ENCODE measurements at regions not wholly inside any gene's neighbourhood (a gene's known extent, or its start where the extent isn't known, plus 50 kb on each side); places are given as distances from the start of the nearest gene placed in this dataset.
"Not testable (repeated sequence)": the region's sequence is repeated elsewhere in the genome, so short reads cannot be mapped to it uniquely, and the experiment has no call there.

- Histone ChIP-seq H3K23ac (ENCODE audit: low read length in 2 of 2) (no peak overlapping the region), H2BK5ac (ENCODE audit: low read depth, low read length, poor library complexity, severe bottlenecking) (no peak overlapping the region), H3K79me1 (replicated peaks; ENCODE audit: low read length, poor library complexity, severe bottlenecking) (no peaks in the 10 kb centered on the region), H3K18ac (ENCODE audit: low read depth in 1 of 2, low read length in 2 of 2) (no peak overlapping the region), H2AK5ac (ENCODE audit: low read length, severe bottlenecking) (no peak overlapping the region), H3K9me3 (ENCODE audit: control insufficient read depth, low read length) (no peaks in the 10 kb centered on the region), H4K91ac (ENCODE audit: low read length) (no peak overlapping the region), H3K27ac (ENCODE audit: low read length, poor library complexity, severe bottlenecking) (no peak overlapping the region), H2AFZ (ENCODE audit: low read depth, low read length) (no peak overlapping the region), H4K8ac (ENCODE audit: low read length) (no peak overlapping the region), H2BK120ac (ENCODE audit: low read depth, low read length) (no peak overlapping the region), H3K4me3 (ENCODE audit: insufficient read depth in 1 of 2, low read depth in 1 of 2, low read length in 2 of 2) (no peak overlapping the region), H3K27me3 (ENCODE audit: control insufficient read depth in 1 of 2, insufficient read depth in 1 of 2, low read length in 2 of 2) (no peaks in the 10 kb centered on the region), H3K9ac (ENCODE audit: low read length) (no peak overlapping the region), H2BK12ac (ENCODE audit: low read length in 2 of 2) (no peak overlapping the region), H3K4ac (ENCODE audit: low read depth in 1 of 2, low read length in 2 of 2) (no peak overlapping the region), H2BK15ac (ENCODE audit: low read depth, poor library complexity, severe bottlenecking) (no peak overlapping the region), H3K36me3 (ENCODE audit: control insufficient read depth in 1 of 2, insufficient read depth in 2 of 2, low read depth in 1 of 2, low read length in 2 of 2) (no peaks in the 10 kb centered on the region), H3K14ac (ENCODE audit: low read length in 2 of 2) (no peak overlapping the region), H3K4me2 (ENCODE audit: low read length, poor library complexity, severe bottlenecking) (no peak overlapping the region), H3K4me1 (ENCODE audit: control insufficient read depth, insufficient read depth, low read depth, low read length) (no peaks in the 10 kb centered on the region)
- DNase-seq = peak; percentile 32
- no CpG with 5 or more reads among the region's 3 CpGs for WGBS
Observed at GRCh38 chrX:95764972-95765451, 919.6 kb upstream of the DIAPH2 start.

- H3K23ac ChIP-seq (ENCODE audit: low read length in 2 of 2); H3K18ac ChIP-seq (ENCODE audit: low read depth in 1 of 2, low read length in 2 of 2); H2BK120ac ChIP-seq (ENCODE audit: low read depth, low read length); H3K36me3 ChIP-seq (ENCODE audit: control insufficient read depth in 1 of 2, insufficient read depth in 2 of 2, low read depth in 1 of 2, low read length in 2 of 2); H3K14ac ChIP-seq (ENCODE audit: low read length in 2 of 2); H3K4me3 ChIP-seq (ENCODE audit: insufficient read depth in 1 of 2, low read depth in 1 of 2, low read length in 2 of 2); H2AFZ ChIP-seq (ENCODE audit: low read depth, low read length); H2BK12ac ChIP-seq (ENCODE audit: low read length in 2 of 2); H4K91ac ChIP-seq (ENCODE audit: low read length); H3K4me1 ChIP-seq (ENCODE audit: control insufficient read depth, insufficient read depth, low read depth, low read length); H3K79me1 ChIP-seq (replicated peaks; ENCODE audit: low read length, poor library complexity, severe bottlenecking); H3K9ac ChIP-seq (ENCODE audit: low read length); H3K9me3 ChIP-seq (ENCODE audit: control insufficient read depth, low read length); DNase-seq; H2BK15ac ChIP-seq (ENCODE audit: low read depth, poor library complexity, severe bottlenecking); H4K8ac ChIP-seq (ENCODE audit: low read length); H2BK5ac ChIP-seq (ENCODE audit: low read depth, low read length, poor library complexity, severe bottlenecking); H3K27me3 ChIP-seq (ENCODE audit: control insufficient read depth in 1 of 2, insufficient read depth in 1 of 2, low read length in 2 of 2); H3K4me2 ChIP-seq (ENCODE audit: low read length, poor library complexity, severe bottlenecking); H3K27ac ChIP-seq (ENCODE audit: low read length, poor library complexity, severe bottlenecking); H3K4ac ChIP-seq (ENCODE audit: low read depth in 1 of 2, low read length in 2 of 2); H2AK5ac ChIP-seq (ENCODE audit: low read length, severe bottlenecking): not testable (repeated sequence)
- 100% methylated on average over 1 of the region's 6 CpGs for WGBS
Observed at GRCh38 chrX:95771198-95771597, 913.4 kb upstream of the DIAPH2 start.

- Histone ChIP-seq H3K27me3 (ENCODE audit: control insufficient read depth in 1 of 2, insufficient read depth in 1 of 2, low read length in 2 of 2) (no peaks in the 10 kb centered on the region), H2BK15ac (ENCODE audit: low read depth, poor library complexity, severe bottlenecking) (no peak overlapping the region), H3K27ac (ENCODE audit: low read length, poor library complexity, severe bottlenecking) (no peak overlapping the region), H2AK5ac (ENCODE audit: low read length, severe bottlenecking) (no peak overlapping the region), H3K4me1 (ENCODE audit: control insufficient read depth, insufficient read depth, low read depth, low read length) (no peaks in the 10 kb centered on the region), H2BK12ac (ENCODE audit: low read length in 2 of 2) (no peak overlapping the region), H3K4me3 (ENCODE audit: insufficient read depth in 1 of 2, low read depth in 1 of 2, low read length in 2 of 2) (no peak overlapping the region), H2BK120ac (ENCODE audit: low read depth, low read length) (no peak overlapping the region), H3K9me3 (ENCODE audit: control insufficient read depth, low read length) (no peaks in the 10 kb centered on the region), H2BK5ac (ENCODE audit: low read depth, low read length, poor library complexity, severe bottlenecking) (no peak overlapping the region), H3K4ac (ENCODE audit: low read depth in 1 of 2, low read length in 2 of 2) (no peak overlapping the region), H3K9ac (ENCODE audit: low read length) (no peak overlapping the region), H3K14ac (ENCODE audit: low read length in 2 of 2) (no peak overlapping the region), H3K18ac (ENCODE audit: low read depth in 1 of 2, low read length in 2 of 2) (no peak overlapping the region), H4K8ac (ENCODE audit: low read length) (no peak overlapping the region), H3K79me1 (replicated peaks; ENCODE audit: low read length, poor library complexity, severe bottlenecking) (no peaks in the 10 kb centered on the region), H3K4me2 (ENCODE audit: low read length, poor library complexity, severe bottlenecking) (no peak overlapping the region), H4K91ac (ENCODE audit: low read length) (no peak overlapping the region), H2AFZ (ENCODE audit: low read depth, low read length) (no peak overlapping the region), H3K36me3 (ENCODE audit: control insufficient read depth in 1 of 2, insufficient read depth in 2 of 2, low read depth in 1 of 2, low read length in 2 of 2) (no peaks in the 10 kb centered on the region), H3K23ac (ENCODE audit: low read length in 2 of 2) (no peak overlapping the region)
- no peak for DNase-seq
- WGBS = no CpG with 5 or more reads among the region's 1 CpG
Observed at GRCh38 chrX:95791876-95792275, 892.8 kb upstream of the DIAPH2 start.

- no peaks in the 10 kb centered on the region for H3K79me1 ChIP-seq (replicated peaks; ENCODE audit: low read length, poor library complexity, severe bottlenecking)
- no peak overlapping the region for H3K23ac ChIP-seq (ENCODE audit: low read length in 2 of 2)
- no peak overlapping the region for H3K9ac ChIP-seq (ENCODE audit: low read length)
- H3K18ac ChIP-seq (ENCODE audit: low read depth in 1 of 2, low read length in 2 of 2) = no peak overlapping the region
- 60% methylated on average over 1 of the region's 1 CpG for WGBS
- no peak overlapping the region for H2AK5ac ChIP-seq (ENCODE audit: low read length, severe bottlenecking)
- H3K14ac ChIP-seq (ENCODE audit: low read length in 2 of 2) = no peak overlapping the region
- H3K27ac ChIP-seq (ENCODE audit: low read length, poor library complexity, severe bottlenecking) = no peak overlapping the region
- H2AFZ ChIP-seq (ENCODE audit: low read depth, low read length) = no peak overlapping the region
- no peak for DNase-seq
- no peak overlapping the region for H3K4me2 ChIP-seq (ENCODE audit: low read length, poor library complexity, severe bottlenecking)
- H3K27me3 ChIP-seq (ENCODE audit: control insufficient read depth in 1 of 2, insufficient read depth in 1 of 2, low read length in 2 of 2) = no peaks in the 10 kb centered on the region
- H3K4ac ChIP-seq (ENCODE audit: low read depth in 1 of 2, low read length in 2 of 2) = no peak overlapping the region
- no peak overlapping the region for H2BK12ac ChIP-seq (ENCODE audit: low read length in 2 of 2)
- no peaks in the 10 kb centered on the region for H3K9me3 ChIP-seq (ENCODE audit: control insufficient read depth, low read length)
- H4K91ac ChIP-seq (ENCODE audit: low read length) = no peak overlapping the region
- no peak overlapping the region for H2BK120ac ChIP-seq (ENCODE audit: low read depth, low read length)
- no peak overlapping the region for H3K4me3 ChIP-seq (ENCODE audit: insufficient read depth in 1 of 2, low read depth in 1 of 2, low read length in 2 of 2)
- H4K8ac ChIP-seq (ENCODE audit: low read length) = no peak overlapping the region
- H3K36me3 ChIP-seq (ENCODE audit: control insufficient read depth in 1 of 2, insufficient read depth in 2 of 2, low read depth in 1 of 2, low read length in 2 of 2) = no peaks in the 10 kb centered on the region
- no peaks in the 10 kb centered on the region for H3K4me1 ChIP-seq (ENCODE audit: control insufficient read depth, insufficient read depth, low read depth, low read length)
- no peak overlapping the region for H2BK15ac ChIP-seq (ENCODE audit: low read depth, poor library complexity, severe bottlenecking)
- no peak overlapping the region for H2BK5ac ChIP-seq (ENCODE audit: low read depth, low read length, poor library complexity, severe bottlenecking)
Observed at GRCh38 chrX:95797344-95797743, 887.3 kb upstream of the DIAPH2 start.

Data from mesenchymal stem cell (in vitro differentiated cells and primary cell).